ENCODE measurements at regions not wholly inside any gene's neighbourhood (a gene's known extent, or its start where the extent isn't known, plus 50 kb on each side); places are given as distances from the start of the nearest gene placed in this dataset.
A peak's percentile ranks its signal among the peaks of the same experiment; 100 is the strongest.

- H3K4me2 ChIP-seq (ENCODE audit: unreplicated experiment), result no peak overlapping the region
- in situ Hi-C loops (cut with MboI), result no loop called here
- H3K9ac ChIP-seq, result no peak overlapping the region
- H2AFZ ChIP-seq, result no peak overlapping the region
- no peaks in the 10 kb centered on the region for H3K36me3 ChIP-seq (ENCODE audit: low read depth)
- 94 to 99% methylated on average over 4 of the region's 4 CpGs for WGBS, 2 experiments (ENCODE audit: low coverage in 1 of 2, low lambda C conversion rate in 2 of 2, missing lambda C conversion rate in 2 of 2)
- no peak overlapping the region for H3K27ac ChIP-seq
- TF ChIP-seq EZH2 (IDR thresholded peaks at IDR 0.05; ENCODE audit: insufficient read depth, poor library complexity, severe bottlenecking), result no peak
- no peak for TF ChIP-seq EZH2phosphoT487 (IDR thresholded peaks at IDR 0.05; ENCODE audit: insufficient read depth, low read depth)
- H3K4me1 ChIP-seq (ENCODE audit: insufficient read depth), result peaks cover 57% of the 10 kb centered on the region
- no peaks in the 10 kb centered on the region for H3K79me2 ChIP-seq (ENCODE audit: insufficient read depth)
- H4K20me1 ChIP-seq (ENCODE audit: insufficient read depth), result no peaks in the 10 kb centered on the region
- no peaks in the 10 kb centered on the region for H3K27me3 ChIP-seq (replicated peaks; ENCODE audit: insufficient read depth)
- H3K9me3 ChIP-seq (ENCODE audit: low read depth), result no peaks in the 10 kb centered on the region
- no peaks in the 10 kb centered on the region; the same call in 1 of the 2 replicates for H3K9me2 ChIP-seq (ENCODE audit: insufficient read depth)
- H3K4me3 ChIP-seq, result no peak overlapping the region
- DNase-seq, result no peak
- H3F3A ChIP-seq (ENCODE audit: insufficient read depth), result peaks cover 32% of the 10 kb centered on the region
Observed at GRCh38 chr1:78829644-78830043, 176.9 kb downstream of the ADGRL4 start.

DNA sequence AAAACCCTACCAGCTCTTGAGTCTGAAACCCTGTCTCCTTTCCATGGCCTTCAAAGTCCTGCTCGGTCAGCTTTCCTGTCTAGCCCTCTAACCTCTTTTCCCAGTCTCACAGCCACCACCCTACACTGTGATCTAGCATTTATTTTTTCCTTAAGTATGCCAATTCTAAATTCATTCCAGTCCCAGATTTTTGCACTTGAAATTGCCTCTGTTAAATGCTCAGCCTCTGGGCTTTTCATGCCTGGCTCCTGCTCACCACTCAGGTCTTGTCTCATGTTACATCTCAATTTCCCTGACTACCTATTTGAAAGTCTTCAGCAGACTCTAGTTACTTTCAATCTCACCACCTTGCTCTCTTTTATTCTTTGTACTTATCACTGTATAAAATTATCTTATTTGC is 176.2 kb downstream of the ADGRL4 start:
- Histone ChIP-seq H3K9me2 (ENCODE audit: insufficient read depth) (no peaks in the 10 kb centered on the region; the same call in 1 of the 2 replicates), H3K4me3 (no peak overlapping the region), H3K36me3 (ENCODE audit: low read depth) (no peaks in the 10 kb centered on the region), H3K4me1 (ENCODE audit: insufficient read depth) (peaks cover 50% of the 10 kb centered on the region), H2AFZ (peak overlapping the region; percentile 22; the same call in 1 of the 2 replicates), H3K27ac (no peak overlapping the region), H3K4me2 (ENCODE audit: unreplicated experiment) (no peak overlapping the region), H4K20me1 (ENCODE audit: insufficient read depth) (no peaks in the 10 kb centered on the region), H3K9me3 (ENCODE audit: low read depth) (no peaks in the 10 kb centered on the region), H3K79me2 (ENCODE audit: insufficient read depth) (no peaks in the 10 kb centered on the region), H3K27me3 (replicated peaks; ENCODE audit: insufficient read depth) (no peaks in the 10 kb centered on the region), H3F3A (ENCODE audit: insufficient read depth) (peaks cover 29% of the 10 kb centered on the region), H3K9ac (no peak overlapping the region)
- in situ Hi-C loops (cut with MboI), result no loop called here
- 42 to 66% methylated on average over 1 of the region's 1 CpG for WGBS, 2 experiments (ENCODE audit: low coverage in 1 of 2, low lambda C conversion rate in 2 of 2, missing lambda C conversion rate in 2 of 2)
- TF ChIP-seq EZH2 (IDR thresholded peaks at IDR 0.05; ENCODE audit: insufficient read depth, poor library complexity, severe bottlenecking) (no peak), EZH2phosphoT487 (IDR thresholded peaks at IDR 0.05; ENCODE audit: insufficient read depth, low read depth) (no peak)
- no peak for DNase-seq

GRCh38 chr1:78831731-78832360 is 174.7 kb downstream of the ADGRL4 start:
- H3K79me2 ChIP-seq (ENCODE audit: insufficient read depth), result no peaks in the 10 kb centered on the region
- peak overlapping the region; percentile 49 for H3K27ac ChIP-seq
- peak overlapping the region; percentile 13; the same call in 1 of the 2 replicates for H3K4me3 ChIP-seq
- no peaks in the 10 kb centered on the region for H3K36me3 ChIP-seq (ENCODE audit: low read depth)
- peaks cover 50% of the 10 kb centered on the region for H3K4me1 ChIP-seq (ENCODE audit: insufficient read depth)
- H3K9me2 ChIP-seq (ENCODE audit: insufficient read depth), result no peaks in the 10 kb centered on the region; the same call in 1 of the 2 replicates
- H3K27me3 ChIP-seq (replicated peaks; ENCODE audit: insufficient read depth), result no peaks in the 10 kb centered on the region
- in situ Hi-C loops (cut with MboI), result no loop called here
- H3K4me2 ChIP-seq (ENCODE audit: unreplicated experiment), result peak overlapping the region; percentile 37
- 0% methylated on average over 3 of the region's 3 CpGs for WGBS, 2 experiments (ENCODE audit: low coverage in 1 of 2, low lambda C conversion rate in 2 of 2, missing lambda C conversion rate in 2 of 2)
- peaks cover 26% of the 10 kb centered on the region for H3F3A ChIP-seq (ENCODE audit: insufficient read depth)
- no peak for TF ChIP-seq EZH2 (IDR thresholded peaks at IDR 0.05; ENCODE audit: insufficient read depth, poor library complexity, severe bottlenecking)
- 0 out of 2 replicates have a peak, but pooled peaks have one; percentile 75 for TF ChIP-seq EZH2phosphoT487 (IDR thresholded peaks at IDR 0.05; ENCODE audit: insufficient read depth, low read depth)
- H4K20me1 ChIP-seq (ENCODE audit: insufficient read depth), result no peaks in the 10 kb centered on the region
- DNase-seq, result peak; percentile 90
- no peaks in the 10 kb centered on the region for H3K9me3 ChIP-seq (ENCODE audit: low read depth)
- H3K9ac ChIP-seq, result no peak overlapping the region
- H2AFZ ChIP-seq, result no peak overlapping the region

DNA sequence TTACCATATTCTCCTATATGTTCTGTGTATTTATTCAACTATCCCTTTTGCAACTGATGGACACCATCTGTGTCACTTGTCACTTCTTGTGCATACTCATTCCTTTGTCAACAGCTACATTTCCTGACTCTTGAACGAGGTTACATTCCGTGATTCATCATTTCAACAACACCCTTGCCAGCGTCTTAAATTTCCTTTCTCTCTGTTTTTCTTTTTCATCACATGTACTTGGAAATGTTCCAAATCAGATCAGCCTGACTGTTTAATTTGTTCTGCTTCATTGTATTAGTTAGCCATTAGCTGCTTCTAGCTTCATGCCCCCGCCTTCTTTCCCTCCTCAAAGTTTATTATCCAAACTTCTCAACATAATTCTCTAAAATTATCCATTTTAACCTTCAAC is 173.0 kb downstream of the ADGRL4 start:
- Histone ChIP-seq H3K4me3 (no peak overlapping the region), H3K4me2 (ENCODE audit: unreplicated experiment) (peak overlapping the region; percentile 37), H2AFZ (no peak overlapping the region), H3K9me2 (ENCODE audit: insufficient read depth) (no peaks in the 10 kb centered on the region), H3K9me3 (ENCODE audit: low read depth) (no peaks in the 10 kb centered on the region), H3K9ac (no peak overlapping the region), H3K36me3 (ENCODE audit: low read depth) (no peaks in the 10 kb centered on the region), H3K27me3 (replicated peaks; ENCODE audit: insufficient read depth) (no peaks in the 10 kb centered on the region), H3K4me1 (ENCODE audit: insufficient read depth) (peaks cover 52% of the 10 kb centered on the region), H4K20me1 (ENCODE audit: insufficient read depth) (no peaks in the 10 kb centered on the region), H3K27ac (peak overlapping the region; percentile 49; the same call in 1 of the 2 replicates), H3F3A (ENCODE audit: insufficient read depth) (peaks cover 26% of the 10 kb centered on the region), H3K79me2 (ENCODE audit: insufficient read depth) (no peaks in the 10 kb centered on the region)
- 18 to 23% methylated on average over 4 of the region's 4 CpGs for WGBS, 2 experiments (ENCODE audit: low coverage in 1 of 2, low lambda C conversion rate in 2 of 2, missing lambda C conversion rate in 2 of 2)
- 0 out of 2 replicates have a peak, but pooled peaks have one; percentile 47 for TF ChIP-seq EZH2phosphoT487 (IDR thresholded peaks at IDR 0.05; ENCODE audit: insufficient read depth, low read depth)
- TF ChIP-seq EZH2 (IDR thresholded peaks at IDR 0.05; ENCODE audit: insufficient read depth, poor library complexity, severe bottlenecking), result no peak
- in situ Hi-C loops (cut with MboI), result no loop called here
- DNase-seq, result peak; percentile 72

Measured in GM23248 (cell line).